ENCODE measurements at regions not wholly inside any gene's neighbourhood (a gene's known extent, or its start where the extent isn't known, plus 50 kb on each side); places are given as distances from the start of the nearest gene placed in this dataset.
"Not testable (repeated sequence)": the region's sequence is repeated elsewhere in the genome, so short reads cannot be mapped to it uniquely, and the experiment has no call there.

- not testable (repeated sequence) for H3K23me2 ChIP-seq (ENCODE audit: insufficient read length, low read depth, low read length, poor library complexity, severe bottlenecking); H3K14ac ChIP-seq (ENCODE audit: insufficient read depth, low read length); H2BK120ac ChIP-seq (ENCODE audit: low read depth, low read length, poor library complexity, severe bottlenecking); H3K18ac ChIP-seq (ENCODE audit: insufficient read length, low read depth, low read length); H3K9me3 Mint-ChIP-seq; H4K5ac ChIP-seq (ENCODE audit: insufficient read length, low read depth, low read length); H3K4me2 ChIP-seq (ENCODE audit: insufficient read depth, insufficient read length, low read length); H4K91ac ChIP-seq (ENCODE audit: insufficient read length, low read depth, low read length); H3K4me1 ChIP-seq (ENCODE audit: insufficient read depth, low read length); H3K9me3 ChIP-seq (ENCODE audit: control insufficient read depth, low read depth, low read length); H2BK12ac ChIP-seq (ENCODE audit: insufficient read length, low read depth, low read length); H3T11ph ChIP-seq (ENCODE audit: low read length); H4K8ac ChIP-seq (replicated peaks; ENCODE audit: insufficient read length, low read depth, low read length); H2BK15ac ChIP-seq (ENCODE audit: low read depth, low read length); H3K4ac ChIP-seq (ENCODE audit: low read depth, low read length); H3K9ac ChIP-seq (ENCODE audit: extremely low read depth, insufficient read length, low read length); H3K27me3 ChIP-seq (ENCODE audit: insufficient read depth, low read length); H3K56ac ChIP-seq (ENCODE audit: insufficient read length, low read depth, low read length); DNase-seq; H3K23ac ChIP-seq (ENCODE audit: insufficient read length, low read depth, low read length); H2BK20ac ChIP-seq (ENCODE audit: low read depth, low read length, poor library complexity, severe bottlenecking); H2BK5ac ChIP-seq (ENCODE audit: insufficient read length, low read length); H3K79me2 ChIP-seq (ENCODE audit: insufficient read depth, low read length); H3K27me3 Mint-ChIP-seq (ENCODE audit: low read depth); H3K79me1 ChIP-seq (ENCODE audit: insufficient read depth, low read depth, low read length, poor library complexity, severe bottlenecking); H4K20me1 ChIP-seq (ENCODE audit: control insufficient read depth, insufficient read depth, insufficient read length); H3K36me3 Mint-ChIP-seq (ENCODE audit: insufficient read depth in 1 of 3, low read depth in 3 of 3); H2AFZ ChIP-seq (ENCODE audit: low read length); H3K4me1 Mint-ChIP-seq; H3K4me3 Mint-ChIP-seq; H3K27ac ChIP-seq (ENCODE audit: insufficient read length, low read depth, low read length); H3K27ac Mint-ChIP-seq; H2AK5ac ChIP-seq (ENCODE audit: insufficient read length, low read length)
- WGBS (ENCODE audit: extremely low coverage, insufficient read length, low lambda C conversion rate), result no CpG with 5 or more reads among the region's 4 CpGs
Measured at GRCh38 chr2:111327726-111328125, 207.0 kb downstream of the BCL2L11 start.

GRCh38 chr2:111329309-111329708 lies 208.6 kb downstream of the BCL2L11 start:
- H3K4ac ChIP-seq (ENCODE audit: low read depth, low read length); H3K23ac ChIP-seq (ENCODE audit: insufficient read length, low read depth, low read length); H4K20me1 ChIP-seq (ENCODE audit: control insufficient read depth, insufficient read depth, insufficient read length); DNase-seq; H3K56ac ChIP-seq (ENCODE audit: insufficient read length, low read depth, low read length); H3K4me2 ChIP-seq (ENCODE audit: insufficient read depth, insufficient read length, low read length); H3K36me3 Mint-ChIP-seq (ENCODE audit: insufficient read depth in 1 of 3, low read depth in 3 of 3); H2BK120ac ChIP-seq (ENCODE audit: low read depth, low read length, poor library complexity, severe bottlenecking); H2AFZ ChIP-seq (ENCODE audit: low read length); H3K79me1 ChIP-seq (ENCODE audit: insufficient read depth, low read depth, low read length, poor library complexity, severe bottlenecking); H3K9ac ChIP-seq (ENCODE audit: extremely low read depth, insufficient read length, low read length); H3K27me3 Mint-ChIP-seq (ENCODE audit: low read depth); H3K4me1 Mint-ChIP-seq; H2AK5ac ChIP-seq (ENCODE audit: insufficient read length, low read length); H2BK12ac ChIP-seq (ENCODE audit: insufficient read length, low read depth, low read length); H3K27me3 ChIP-seq (ENCODE audit: insufficient read depth, low read length); H3K4me3 Mint-ChIP-seq; H3K9me3 Mint-ChIP-seq; H3K23me2 ChIP-seq (ENCODE audit: insufficient read length, low read depth, low read length, poor library complexity, severe bottlenecking); H4K5ac ChIP-seq (ENCODE audit: insufficient read length, low read depth, low read length); H4K8ac ChIP-seq (replicated peaks; ENCODE audit: insufficient read length, low read depth, low read length); H3K27ac Mint-ChIP-seq; H2BK15ac ChIP-seq (ENCODE audit: low read depth, low read length); H3K9me3 ChIP-seq (ENCODE audit: control insufficient read depth, low read depth, low read length); H3K79me2 ChIP-seq (ENCODE audit: insufficient read depth, low read length); H2BK5ac ChIP-seq (ENCODE audit: insufficient read length, low read length); H2BK20ac ChIP-seq (ENCODE audit: low read depth, low read length, poor library complexity, severe bottlenecking); H3K18ac ChIP-seq (ENCODE audit: insufficient read length, low read depth, low read length); H3T11ph ChIP-seq (ENCODE audit: low read length); H3K4me1 ChIP-seq (ENCODE audit: insufficient read depth, low read length); H3K27ac ChIP-seq (ENCODE audit: insufficient read length, low read depth, low read length); H3K14ac ChIP-seq (ENCODE audit: insufficient read depth, low read length); H4K91ac ChIP-seq (ENCODE audit: insufficient read length, low read depth, low read length): not testable (repeated sequence)
- no CpG with 5 or more reads among the region's 4 CpGs for WGBS (ENCODE audit: extremely low coverage, insufficient read length, low lambda C conversion rate)

All from H9 (cell line).